Activated B cell treated with CpG ODN at 0.5 μM for 24 hours (primary cell): ENCODE measurements at regions not wholly inside any gene's neighbourhood (a gene's known extent, or its start where the extent isn't known, plus 50 kb on each side); places are given as distances from the start of the nearest gene placed in this dataset.

Experiments
- ATAC-seq: fragments of 200-7000 bp; cut with Tn5 transposase; one replicate; pipeline ENCODE4 v1.10.0; 2021; ENCODE audit warnings: low read depth, mild to moderate bottlenecking, moderate library complexity
- CTCF ChIA-PET: fragments of 350-600 bp; sonication (Branson Sonifier 250); formaldehyde crosslinking; loops from one replicate; lab custom pipeline; 2021; ENCODE audit warnings: antibody characterized with exemption; lab: Charles Lee
- POLR2A ChIA-PET: fragments of 350-600 bp; sonication (Branson Sonifier 250); formaldehyde crosslinking; loops from one replicate; lab custom pipeline; 2021; ENCODE audit warnings: antibody characterized with exemption; lab: Charles Lee
- DNase-seq: peaks from one replicate; pipeline ENCODE4 v3.0.0; 2022
- H3K27ac Mint-ChIP-seq: one replicate; pipeline ENCODE4 v1.8.0; 2020; ENCODE audit warnings: mixed read lengths
- H3K27me3 Mint-ChIP-seq: one replicate; pipeline ENCODE4 v1.8.0; 2021; ENCODE audit warnings: mixed read lengths
- H3K36me3 Mint-ChIP-seq: one replicate; pipeline ENCODE4 v1.8.0; 2021; ENCODE audit warnings: low read depth, mixed read lengths
- H3K4me1 Mint-ChIP-seq: one replicate; pipeline ENCODE4 v1.8.0; 2021; ENCODE audit warnings: mixed read lengths
- H3K4me3 Mint-ChIP-seq: one replicate; pipeline ENCODE4 v1.8.0; 2020; ENCODE audit warnings: mild to moderate bottlenecking, mixed read lengths
- H3K9me3 Mint-ChIP-seq: one replicate; pipeline ENCODE4 v1.8.0; 2020; ENCODE audit warnings: mixed read lengths
- CTCF ChIP-seq: fragments of 200-600 bp; IDR thresholded peaks from one replicate; pipeline ENCODE4 v1.8.0; 2022; ENCODE audit warnings: antibody characterized with exemption, mild to moderate bottlenecking
- intact Hi-C: fragments of 100-400 bp; cut with micrococcal nuclease; formaldehyde crosslinking; loops from one replicate; pipeline ENCODE4 v1.15.1; 2024

- no peaks in the 10 kb centered on the region for H3K4me1 Mint-ChIP-seq
- CTCF ChIA-PET, result no interaction called here
- H3K27me3 Mint-ChIP-seq, result no peaks in the 10 kb centered on the region
- H3K36me3 Mint-ChIP-seq, result no peaks in the 10 kb centered on the region
- TF ChIP-seq CTCF, result no peak
- ATAC-seq (no peak), DNase-seq (no peak)
- POLR2A ChIA-PET, result no interaction called here
- H3K27ac Mint-ChIP-seq, result no peak overlapping the region
- H3K9me3 Mint-ChIP-seq, result peaks cover 10% of the 10 kb centered on the region
- intact Hi-C loops, result no loop called here
- H3K4me3 Mint-ChIP-seq, result no peak overlapping the region
These were observed 252.1 kb upstream of the CCNG1 start for GRCh38 chr5:163185315-163185714.

DNA sequence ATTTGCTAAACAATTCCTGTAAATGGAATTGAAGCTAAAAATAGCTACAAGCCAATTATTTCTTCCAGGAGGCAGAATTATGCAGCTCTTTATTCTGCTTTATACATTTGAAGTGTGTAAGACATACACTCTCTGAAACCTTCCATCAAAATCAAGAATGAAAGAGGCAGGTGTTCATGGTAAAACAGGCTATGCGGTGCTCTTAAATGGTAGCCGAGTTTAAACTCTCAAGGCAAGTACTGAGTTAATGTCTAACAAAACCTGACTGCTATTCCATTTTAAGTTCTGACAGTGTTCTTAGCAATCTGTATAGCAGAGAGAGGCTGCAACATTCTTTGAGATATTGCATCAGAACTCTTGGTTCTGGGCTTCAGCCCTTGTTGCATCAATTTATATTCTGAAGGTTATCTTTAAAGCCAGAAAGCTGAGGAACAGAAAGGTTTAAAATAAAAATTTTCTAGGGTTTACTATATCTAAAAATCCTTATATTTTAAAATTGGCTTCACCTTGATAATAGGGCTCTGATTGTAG, 248.3 kb upstream of the CCNG1 start:
- peaks cover 10% of the 10 kb centered on the region for H3K9me3 Mint-ChIP-seq
- CTCF ChIA-PET, result no interaction called here
- no peak for DNase-seq
- H3K4me1 Mint-ChIP-seq, result no peaks in the 10 kb centered on the region
- POLR2A ChIA-PET, result no interaction called here
- H3K36me3 Mint-ChIP-seq, result no peaks in the 10 kb centered on the region
- intact Hi-C loops, result no loop called here
- no peak overlapping the region for H3K4me3 Mint-ChIP-seq
- no peaks in the 10 kb centered on the region for H3K27me3 Mint-ChIP-seq
- TF ChIP-seq CTCF, result no peak
- H3K27ac Mint-ChIP-seq, result no peak overlapping the region
- no peak for ATAC-seq

DNA sequence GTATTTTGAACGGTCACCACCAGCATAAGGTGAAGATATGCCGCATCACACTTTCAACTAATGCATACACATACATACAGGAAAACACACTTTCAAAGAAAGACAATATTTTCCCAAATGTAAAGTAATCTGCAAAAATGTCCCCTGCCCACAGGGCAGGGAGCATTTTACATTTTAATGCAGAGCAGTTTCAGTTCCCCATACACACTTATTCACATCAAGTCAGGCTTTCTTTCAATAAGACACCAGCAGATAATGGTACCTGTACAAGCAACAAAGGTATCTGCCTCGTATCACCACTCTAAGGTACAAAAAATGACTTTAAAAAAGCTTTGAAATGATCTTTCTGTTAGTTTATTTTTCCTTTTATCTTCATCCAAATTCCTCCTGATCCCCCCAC, 247.1 kb upstream of the CCNG1 start:
- no peaks in the 10 kb centered on the region for H3K36me3 Mint-ChIP-seq
- intact Hi-C loops, result no loop called here

DNA sequence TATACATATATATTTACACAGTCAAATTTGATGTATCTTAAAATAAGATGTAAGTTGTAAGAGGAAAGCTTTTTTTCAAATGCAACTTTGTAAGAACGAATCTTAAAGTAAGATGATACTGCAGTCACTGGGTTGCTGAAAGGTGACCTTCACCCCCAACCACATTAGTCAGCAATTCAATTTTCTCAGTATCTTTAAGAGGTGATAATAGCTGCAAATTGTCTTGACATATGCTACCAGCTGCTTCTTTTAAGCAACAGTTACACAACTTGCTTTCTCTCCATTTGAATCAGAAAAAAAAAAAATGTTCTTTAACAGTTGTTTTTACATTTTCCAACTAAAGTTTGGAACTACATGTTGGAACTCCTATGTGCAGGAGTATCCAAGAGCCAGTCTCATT, 246.6 kb upstream of the CCNG1 start:
- Mint-ChIP-seq H3K36me3 (no peaks in the 10 kb centered on the region), H3K27ac (no peak overlapping the region), H3K27me3 (no peaks in the 10 kb centered on the region), H3K4me1 (no peaks in the 10 kb centered on the region), H3K9me3 (peaks cover 7% of the 10 kb centered on the region), H3K4me3 (no peak overlapping the region)
- ChIA-PET POLR2A (no interaction called here), CTCF (no interaction called here)
- TF ChIP-seq CTCF, result no peak
- DNase-seq, result no peak
- ATAC-seq, result no peak
- intact Hi-C loops, result no loop called here

More for the DNA sequence above, 247.1 kb upstream of the CCNG1 start:
- ChIA-PET POLR2A (no interaction called here), CTCF (no interaction called here)
- DNase-seq (no peak), ATAC-seq (no peak)
- H3K4me3 Mint-ChIP-seq, result no peak overlapping the region
- no peaks in the 10 kb centered on the region for H3K27me3 Mint-ChIP-seq
- no peak for TF ChIP-seq CTCF
- no peak overlapping the region for H3K27ac Mint-ChIP-seq
- H3K4me1 Mint-ChIP-seq, result no peaks in the 10 kb centered on the region
- H3K9me3 Mint-ChIP-seq, result peaks cover 8% of the 10 kb centered on the region

DNA sequence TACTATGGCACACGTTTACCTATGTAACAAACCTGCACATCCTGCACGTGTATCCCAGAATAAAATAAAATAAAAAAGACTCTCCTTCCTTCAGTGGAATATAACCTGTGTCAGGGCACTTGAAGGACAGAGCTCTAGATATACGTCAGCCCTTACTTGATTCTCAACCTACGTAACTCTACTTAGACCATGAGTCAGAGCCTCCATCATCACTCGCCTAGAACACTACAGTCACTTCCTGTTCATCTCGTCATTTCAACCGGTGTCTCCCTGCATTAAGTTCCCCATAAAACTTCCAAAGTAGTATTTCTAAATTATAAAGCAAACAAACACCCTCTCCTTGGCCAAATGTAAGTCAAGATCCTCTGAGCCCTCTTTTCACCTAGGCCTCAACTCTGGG, 243.5 kb upstream of the CCNG1 start:
- no peaks in the 10 kb centered on the region for H3K9me3 Mint-ChIP-seq
- TF ChIP-seq CTCF, result no peak
- intact Hi-C loops, result no loop called here
- ATAC-seq, result no peak
- no peaks in the 10 kb centered on the region for H3K36me3 Mint-ChIP-seq
- no peaks in the 10 kb centered on the region for H3K27me3 Mint-ChIP-seq
- ChIA-PET CTCF (no interaction called here), POLR2A (no interaction called here)
- H3K4me3 Mint-ChIP-seq, result no peak overlapping the region
- H3K27ac Mint-ChIP-seq, result no peak overlapping the region
- H3K4me1 Mint-ChIP-seq, result no peaks in the 10 kb centered on the region
- no peak for DNase-seq
